ENCODE measurements at regions not wholly inside any gene's neighbourhood (a gene's known extent, or its start where the extent isn't known, plus 50 kb on each side); places are given as distances from the start of the nearest gene placed in this dataset.

DNA sequence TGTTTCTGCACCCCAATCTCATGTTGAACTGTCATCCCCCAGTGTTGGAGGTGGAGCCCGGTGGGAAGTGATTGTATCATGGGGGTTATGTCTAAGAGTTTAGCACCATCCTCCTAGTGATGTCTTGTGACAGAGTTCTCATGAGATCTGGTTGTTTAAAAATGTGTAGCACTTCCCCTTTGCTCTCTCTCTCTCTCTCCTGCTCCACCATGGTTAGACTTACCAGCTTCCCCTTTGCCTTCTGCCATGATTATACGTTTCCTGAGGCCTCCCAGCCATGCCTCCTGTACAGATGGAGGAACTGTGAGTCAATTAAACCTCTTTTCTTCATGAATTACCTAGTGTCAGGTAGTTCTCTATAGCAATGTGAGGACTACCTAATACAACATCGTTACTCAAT, 396.9 kb upstream of the LRATD1 start:
- TF ChIP-seq, protein P1, sequence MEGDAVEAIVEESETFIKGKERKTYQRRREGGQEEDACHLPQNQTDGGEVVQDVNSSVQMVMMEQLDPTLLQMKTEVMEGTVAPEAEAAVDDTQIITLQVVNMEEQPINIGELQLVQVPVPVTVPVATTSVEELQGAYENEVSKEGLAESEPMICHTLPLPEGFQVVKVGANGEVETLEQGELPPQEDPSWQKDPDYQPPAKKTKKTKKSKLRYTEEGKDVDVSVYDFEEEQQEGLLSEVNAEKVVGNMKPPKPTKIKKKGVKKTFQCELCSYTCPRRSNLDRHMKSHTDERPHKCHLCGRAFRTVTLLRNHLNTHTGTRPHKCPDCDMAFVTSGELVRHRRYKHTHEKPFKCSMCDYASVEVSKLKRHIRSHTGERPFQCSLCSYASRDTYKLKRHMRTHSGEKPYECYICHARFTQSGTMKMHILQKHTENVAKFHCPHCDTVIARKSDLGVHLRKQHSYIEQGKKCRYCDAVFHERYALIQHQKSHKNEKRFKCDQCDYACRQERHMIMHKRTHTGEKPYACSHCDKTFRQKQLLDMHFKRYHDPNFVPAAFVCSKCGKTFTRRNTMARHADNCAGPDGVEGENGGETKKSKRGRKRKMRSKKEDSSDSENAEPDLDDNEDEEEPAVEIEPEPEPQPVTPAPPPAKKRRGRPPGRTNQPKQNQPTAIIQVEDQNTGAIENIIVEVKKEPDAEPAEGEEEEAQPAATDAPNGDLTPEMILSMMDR (IDR thresholded peaks at IDR 0.05): no peak
- TF ChIP-seq POLR2A (IDR thresholded peaks at IDR 0.05): no peak

All from right lobe of liver (tissue), 4 donors.